Right lobe of liver (tissue), 4 donors: ENCODE measurements at regions not wholly inside any gene's neighbourhood (a gene's known extent, or its start where the extent isn't known, plus 50 kb on each side); places are given as distances from the start of the nearest gene placed in this dataset.

Experiments
- CTCF ChIP-seq, 4 donors: fragments of 200-600 bp in 3 of 4; fragments of 450-650 bp in 1 of 4; IDR thresholded peaks; one replicate each; pipeline versions ENCODE4 v1.5.1 to v1.8.0; 2016 to 2022; ENCODE audit warnings: antibody characterized with exemption in 4 of 4, mild to moderate bottlenecking in 2 of 4
- POLR2A ChIP-seq: fragments of 450-650 bp; IDR thresholded peaks from one replicate; pipeline ENCODE4 v1.6.1; 2017; ENCODE audit warnings: antibody characterized with exemption, mild to moderate bottlenecking
- donor health status: DM: no; HTN: no; CAD: no.
- donor health status: DM: no; HTN: no; CAD: no.
- donor health status: DM: no; HTN: yes; CAD: no.

- TF ChIP-seq CTCF (IDR thresholded peaks at IDR 0.05): no peak
- TF ChIP-seq POLR2A: no peak
Observed at GRCh38 chr17:62149961-62150360, 84.9 kb upstream of the MED13 start.
